ENCODE measurements at regions not wholly inside any gene's neighbourhood (a gene's known extent, or its start where the extent isn't known, plus 50 kb on each side); places are given as distances from the start of the nearest gene placed in this dataset.
"Not testable (repeated sequence)": the region's sequence is repeated elsewhere in the genome, so short reads cannot be mapped to it uniquely, and the experiment has no call there.

DNA sequence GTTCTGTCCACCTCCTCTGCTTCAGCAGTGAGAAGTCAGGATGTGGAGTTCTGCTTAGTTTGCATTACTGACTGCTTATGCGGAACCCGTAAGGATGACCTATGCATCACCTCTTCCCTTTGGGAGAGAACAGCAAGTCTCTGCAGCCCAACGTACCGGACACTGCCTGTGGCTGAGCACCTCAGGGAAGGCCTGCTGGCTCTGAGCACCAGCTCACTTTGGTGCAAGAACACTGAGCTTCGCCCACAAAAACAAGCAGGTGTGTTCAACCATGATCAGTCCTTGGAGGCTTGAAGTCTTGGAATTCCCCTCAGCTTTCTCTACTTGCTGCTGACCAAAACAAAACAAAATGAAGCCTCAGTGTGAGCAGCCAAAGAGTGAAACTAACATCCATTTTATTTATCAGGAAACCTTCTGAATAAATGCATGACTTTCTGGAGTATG lies 52.7 kb upstream of the NCK2 start:
- DNase-seq, result no peak

DNA sequence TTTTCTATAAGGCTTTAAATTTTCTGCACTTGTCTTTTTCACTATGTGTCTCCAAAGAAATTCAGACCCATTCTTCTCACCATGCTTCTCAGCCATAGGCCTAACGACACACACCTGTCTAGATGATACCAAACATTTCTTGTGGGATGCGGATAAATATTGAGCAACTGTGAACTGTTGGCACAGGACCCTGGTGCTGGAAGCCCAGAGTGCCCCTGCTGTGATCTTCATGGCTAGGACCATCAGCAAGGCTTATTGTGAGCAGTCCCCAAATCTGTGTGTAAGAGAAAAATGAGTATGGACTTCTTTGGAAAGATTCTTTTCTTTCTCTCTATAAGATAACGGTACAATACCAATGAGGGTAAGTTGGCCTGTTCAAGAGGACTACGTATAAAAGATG lies 54.1 kb upstream of the NCK2 start:
- no peak for DNase-seq

DNA sequence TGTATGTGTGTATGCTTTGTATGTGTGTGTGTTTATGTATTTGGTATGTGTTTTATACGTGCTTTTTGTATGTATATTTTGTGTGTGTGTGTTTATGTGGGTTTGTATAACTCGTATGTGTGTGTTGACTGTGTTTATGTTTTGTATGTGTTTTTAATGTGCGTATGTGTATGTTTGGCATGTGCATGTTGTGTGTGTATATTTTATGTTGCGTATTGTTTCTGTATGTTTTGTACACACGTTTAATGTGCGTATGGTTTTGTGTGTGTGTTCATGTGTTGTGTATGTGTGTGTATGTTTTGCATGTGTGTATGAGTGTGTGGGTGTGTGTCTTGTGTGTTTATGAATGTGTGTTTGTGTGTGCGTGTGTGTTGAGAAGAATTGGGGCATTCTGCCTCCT lies 55.2 kb upstream of the NCK2 start:
- DNase-seq, result no peak

DNA sequence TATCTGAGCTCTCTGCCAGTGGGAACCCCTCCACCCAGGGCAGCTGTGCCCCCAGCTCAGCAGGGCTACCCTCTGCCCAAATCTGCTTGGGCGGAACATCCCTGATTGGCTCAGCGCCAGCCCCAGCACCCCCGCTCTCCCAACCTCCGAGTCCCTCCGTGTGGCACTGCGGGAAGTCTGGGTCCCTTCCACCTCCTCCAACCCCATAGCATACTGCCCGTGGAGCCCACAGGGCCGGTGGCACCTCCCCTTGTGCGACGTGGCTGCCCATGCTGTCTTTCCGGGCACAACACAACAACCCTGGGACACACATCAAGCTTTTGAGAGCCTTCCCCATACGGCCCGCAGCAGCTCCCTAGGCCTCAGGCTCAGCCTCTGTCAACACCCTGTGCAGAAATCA lies 55.8 kb upstream of the NCK2 start:
- DNase-seq, result no peak

DNA sequence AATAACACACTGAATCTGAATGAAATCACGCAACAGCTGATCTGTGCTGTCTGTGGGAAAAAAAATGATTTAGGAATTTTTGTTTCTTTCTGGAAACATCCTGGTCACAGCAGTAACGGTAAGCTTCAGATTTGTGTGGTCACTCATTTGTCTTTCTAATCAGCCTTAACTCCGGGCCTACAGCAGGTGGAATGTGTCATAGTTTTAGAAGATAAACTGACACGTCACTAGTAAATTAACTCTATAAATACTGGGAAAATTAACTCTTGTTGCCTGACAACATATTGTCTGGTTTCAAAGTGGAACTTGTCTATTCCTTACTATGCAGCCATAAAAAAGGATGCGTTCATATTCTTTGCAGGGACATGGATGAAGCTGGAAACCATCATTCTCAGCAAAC lies 58.1 kb upstream of the NCK2 start:
- DNase-seq, result no peak

DNA sequence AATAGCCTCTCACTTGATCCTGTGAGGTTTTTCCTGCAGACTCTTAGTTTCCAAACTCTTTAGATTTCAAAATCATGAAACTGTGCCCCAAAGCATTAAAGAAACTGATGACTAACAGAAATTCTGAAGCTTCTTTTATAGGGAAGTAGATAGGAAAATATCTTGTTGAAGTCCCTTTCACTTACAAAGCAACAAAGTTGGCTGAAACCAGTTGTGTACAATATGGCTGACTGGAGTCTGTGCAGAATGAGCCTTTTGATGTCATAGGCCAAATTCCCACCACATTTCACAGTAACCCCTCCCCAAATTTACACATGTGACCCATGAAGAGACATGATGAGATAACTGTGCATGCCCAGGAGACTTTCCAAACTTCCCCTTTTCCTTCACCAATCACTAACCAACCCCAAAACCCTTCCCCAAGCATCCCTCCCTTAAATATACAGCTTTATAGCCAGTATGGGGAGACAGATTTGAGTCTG lies 61.7 kb upstream of the NCK2 start:
- DNase-seq, result no peak

DNA sequence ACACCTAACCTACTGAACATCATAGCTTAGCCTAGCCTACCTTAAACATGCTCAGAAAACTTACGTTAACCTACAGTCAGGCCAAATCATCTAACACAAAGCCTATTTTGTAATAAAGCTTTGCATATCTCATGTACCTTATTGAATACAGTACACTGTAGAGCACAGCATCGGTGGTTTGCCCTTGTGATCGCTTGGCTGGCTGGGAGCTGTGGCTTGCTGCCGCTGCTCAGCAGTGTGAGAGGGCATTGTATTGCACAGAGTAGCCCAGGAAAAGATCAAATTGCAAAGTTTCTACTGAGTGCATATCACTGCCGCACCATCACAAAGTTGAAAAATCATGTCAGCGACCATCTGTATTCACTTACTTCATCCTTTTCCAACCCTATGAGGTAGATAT lies 62.3 kb upstream of the NCK2 start:
- DNase-seq, result no peak

DNA sequence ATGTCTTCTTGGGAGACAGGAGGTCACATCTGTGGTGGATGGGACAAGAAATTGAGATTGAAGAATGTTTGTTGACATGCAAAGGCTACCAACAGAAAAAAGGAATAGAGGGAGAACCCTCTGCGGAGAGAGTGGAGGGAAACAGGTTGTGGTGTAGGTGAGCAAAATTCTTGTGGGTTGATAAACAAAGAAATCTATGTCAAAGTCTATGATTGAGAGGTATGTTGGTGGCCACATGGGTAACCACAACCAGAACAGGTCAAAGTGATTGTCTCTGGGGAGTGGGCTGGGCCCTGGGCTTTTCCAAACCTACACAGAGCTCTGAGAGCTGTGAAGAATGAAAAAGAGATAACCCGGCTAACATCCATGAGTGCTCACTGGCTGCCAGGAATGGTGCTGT lies 62.8 kb upstream of the NCK2 start:
- no peak for DNase-seq

GRCh38 chr2:105680357-105680756 lies 64.4 kb upstream of the NCK2 start:
- DNase-seq, result no peak

DNA sequence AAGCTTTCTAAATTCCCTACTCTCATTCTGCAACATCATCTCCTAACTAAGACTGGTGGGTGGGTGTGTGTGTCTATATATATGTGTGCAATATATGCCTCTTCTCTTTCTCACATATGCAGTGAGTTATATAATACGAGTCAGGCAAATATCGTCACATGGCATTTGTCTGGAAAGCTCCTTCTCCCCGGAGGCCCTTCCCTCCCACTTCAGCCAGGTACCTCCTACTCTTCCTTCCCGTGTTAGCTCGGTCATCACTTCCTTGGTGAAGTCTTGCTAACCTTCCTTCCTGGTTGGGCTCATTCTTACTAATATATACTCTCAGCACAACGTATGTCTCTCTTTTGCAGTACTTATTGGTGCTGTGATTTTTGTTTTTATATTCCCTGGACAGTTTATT lies 66.4 kb upstream of the NCK2 start:
- no peak for DNase-seq

- no peak for DNase-seq
Observed at GRCh38 chr2:105677901-105678300, 66.8 kb upstream of the NCK2 start.

DNA sequence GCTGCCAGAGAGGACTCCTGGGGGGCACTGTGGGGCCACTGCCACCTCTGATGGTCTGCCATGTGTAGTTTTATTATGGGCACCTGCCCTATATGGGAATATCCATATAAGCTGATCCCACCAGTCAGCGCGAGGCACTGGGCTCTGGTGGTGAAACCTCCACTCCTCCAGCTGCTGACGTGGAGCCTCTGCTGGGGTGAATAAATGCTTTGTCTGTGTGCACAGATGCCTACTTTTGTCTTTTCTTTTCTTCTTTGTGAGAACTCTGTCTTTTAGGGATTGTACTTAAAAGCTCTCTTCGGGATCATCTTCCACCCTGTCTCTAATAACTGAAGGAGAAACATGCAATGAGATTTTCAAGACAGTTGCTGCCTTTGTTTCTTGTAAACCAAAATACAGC lies 68.9 kb upstream of the NCK2 start:
- no peak for DNase-seq

GRCh38 chr2:105674859-105675541 lies 69.7 kb upstream of the NCK2 start:
- DNase-seq, result no peak

- DNase-seq, result no peak
Observed at GRCh38 chr2:105674401-105674800, 70.3 kb upstream of the NCK2 start.

DNA sequence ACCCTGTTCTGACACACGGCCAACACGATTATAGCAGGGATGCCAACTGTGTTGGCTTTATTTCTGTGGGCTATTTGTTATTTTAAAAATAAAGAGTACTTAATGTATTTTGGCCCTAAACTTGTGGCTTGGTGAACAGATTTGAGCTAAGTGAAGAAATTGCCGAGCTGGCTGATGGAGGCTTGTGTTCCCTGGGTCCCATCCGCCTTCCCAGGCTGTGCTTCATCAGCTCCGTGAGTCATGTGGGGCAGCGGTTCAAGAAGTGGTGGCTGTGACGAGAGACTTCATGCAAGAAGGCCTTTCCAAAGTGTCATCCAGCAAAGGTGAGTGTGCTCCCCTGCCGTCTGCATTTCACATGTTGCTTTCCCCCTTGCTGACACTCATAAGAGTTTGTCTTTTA lies 73.6 kb upstream of the NCK2 start:
- DNase-seq, result no peak

DNA sequence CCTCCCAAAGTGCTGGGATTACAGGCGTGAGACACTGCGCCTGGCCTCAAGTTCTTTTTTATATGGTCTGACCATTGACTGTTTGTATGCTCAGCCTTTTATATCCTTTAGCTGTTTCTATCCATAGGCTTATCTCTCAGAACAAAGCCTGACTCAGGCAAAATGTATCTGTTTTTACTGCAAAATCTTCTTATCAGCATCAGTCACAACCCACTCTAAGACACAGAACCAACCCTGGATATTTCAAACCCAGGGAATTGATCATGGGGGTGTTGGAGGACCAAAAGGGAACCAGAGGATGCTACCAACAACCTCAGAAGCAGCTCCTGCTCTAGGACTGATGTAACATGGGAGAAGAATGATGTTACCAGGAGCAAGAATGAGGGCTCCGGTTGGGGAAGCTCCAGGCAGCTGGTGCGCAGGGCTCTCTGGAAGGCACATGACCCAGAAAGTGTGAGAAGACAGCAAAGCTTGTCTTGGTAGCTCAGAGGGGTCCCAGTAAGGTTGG lies 75.3 kb upstream of the NCK2 start:
- DNase-seq, result no peak

- DNase-seq, result no peak
Observed at GRCh38 chr2:105665480-105665879, 79.2 kb upstream of the NCK2 start.

- no peak for DNase-seq
Observed at GRCh38 chr2:105660489-105660888, 84.2 kb upstream of the NCK2 start.

- DNase-seq, result not testable (repeated sequence)
Observed at GRCh38 chr2:105655723-105656606, 88.7 kb upstream of the NCK2 start.

DNA sequence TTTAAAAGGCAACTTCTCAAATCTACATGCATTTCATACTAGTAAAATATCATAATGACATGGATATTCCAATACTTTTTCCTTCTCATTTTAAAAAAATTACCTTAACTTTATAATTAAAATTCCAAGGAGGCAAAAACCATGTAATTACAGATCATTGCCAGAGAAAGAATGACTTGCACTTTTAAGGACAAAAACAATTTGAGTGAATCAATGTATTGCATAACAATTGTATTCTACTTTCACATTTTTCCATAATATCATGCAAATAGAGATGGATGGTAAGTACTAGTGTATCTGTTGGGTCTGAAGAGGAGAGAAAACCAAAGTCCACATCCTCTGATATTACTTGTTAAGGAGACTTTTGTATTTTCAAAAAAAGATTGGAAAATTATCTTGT lies 89.5 kb upstream of the NCK2 start:
- no peak for DNase-seq

GRCh38 chr2:105654474-105655004 lies 90.2 kb upstream of the NCK2 start:
- no peak for DNase-seq

DNA sequence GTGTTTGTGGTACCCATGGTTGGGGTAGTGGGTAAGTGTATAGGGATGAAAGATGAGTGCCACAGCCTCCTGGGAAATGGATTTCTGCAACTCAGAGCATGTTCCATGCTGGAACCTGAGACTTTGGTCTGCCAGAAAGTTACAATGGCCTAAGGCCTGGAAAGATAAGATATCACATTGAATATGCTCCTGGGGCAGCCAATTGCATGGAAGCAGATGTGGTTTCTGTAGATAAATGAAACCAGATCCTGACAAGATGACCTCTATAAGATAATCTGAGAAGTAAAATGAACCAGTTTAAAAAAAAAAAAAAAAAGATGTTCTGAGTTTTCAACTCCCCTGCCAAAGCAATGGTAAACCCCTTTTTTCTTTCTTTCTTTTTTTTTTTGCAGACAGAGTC lies 91.4 kb upstream of the NCK2 start:
- DNase-seq, result no peak

- DNase-seq, result no peak
Observed at GRCh38 chr2:105652014-105652796, 92.5 kb upstream of the NCK2 start.
